ENCODE measurements at regions not wholly inside any gene's neighbourhood (a gene's known extent, or its start where the extent isn't known, plus 50 kb on each side); places are given as distances from the start of the nearest gene placed in this dataset.

DNA sequence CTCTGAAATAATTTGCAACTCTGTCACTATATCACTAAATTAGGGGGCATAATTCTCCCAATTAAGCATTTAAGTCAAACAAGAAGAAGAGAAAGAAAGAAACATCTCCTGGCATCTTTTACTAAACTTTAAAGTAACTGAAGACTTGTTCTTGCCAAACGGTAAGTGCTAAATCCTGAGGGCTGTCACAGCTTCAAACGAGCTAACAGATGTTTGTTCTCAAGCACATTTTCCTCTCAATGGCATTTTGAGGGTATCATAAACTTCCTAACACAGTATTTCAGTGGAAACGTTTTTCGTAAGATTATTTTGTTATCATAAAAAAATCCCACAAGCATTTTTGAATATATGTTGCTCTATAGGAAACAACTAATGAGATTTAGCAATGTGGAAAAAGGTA, 169.5 kb upstream of the TAS2R1 start:
- H3K27me3 Mint-ChIP-seq (ENCODE audit: low read depth), result no peaks in the 10 kb centered on the region
- no peaks in the 10 kb centered on the region for H3K36me3 Mint-ChIP-seq (ENCODE audit: insufficient read depth in 2 of 2)
- DNase-seq, result no peak
- H3K9me3 Mint-ChIP-seq, result peaks cover 0 to under 1% of the 10 kb centered on the region in 2 donors
- no peak overlapping the region for H3K4me3 Mint-ChIP-seq
- no peaks in the 10 kb centered on the region for H3K4me1 Mint-ChIP-seq (ENCODE audit: low read depth)
- no peak for ATAC-seq (replicated peaks in 1 of 2)
- H3K27ac Mint-ChIP-seq, result no peak overlapping the region

DNA sequence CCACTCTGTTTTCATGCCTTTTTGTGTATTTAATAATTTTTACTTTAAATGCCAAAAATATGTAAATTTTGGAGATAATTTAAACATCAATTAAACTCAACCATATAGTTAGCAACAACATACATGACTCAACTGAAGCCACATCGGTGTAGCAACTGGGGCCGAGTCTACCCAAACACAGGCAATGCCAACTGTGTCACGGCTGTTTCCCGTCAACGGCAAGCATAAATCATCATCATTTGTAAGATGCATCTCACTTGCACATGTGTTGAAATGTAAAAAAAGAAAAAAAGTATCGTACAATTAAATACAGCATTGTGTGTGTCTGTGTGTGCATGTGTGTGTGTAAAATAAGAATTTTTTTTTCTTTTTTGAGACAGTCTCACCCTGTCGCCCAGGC, 160.1 kb upstream of the TAS2R1 start:
- Mint-ChIP-seq H3K27ac (no peak overlapping the region), H3K27me3 (ENCODE audit: low read depth) (no peaks in the 10 kb centered on the region), H3K4me1 (ENCODE audit: low read depth) (no peaks in the 10 kb centered on the region), H3K9me3 (peaks cover 0 to 3% of the 10 kb centered on the region in 2 donors), H3K4me3 (no peak overlapping the region), H3K36me3 (ENCODE audit: insufficient read depth in 2 of 2) (no peaks in the 10 kb centered on the region)
- ATAC-seq (replicated peaks in 1 of 2) (no peak), DNase-seq (no peak)

DNA sequence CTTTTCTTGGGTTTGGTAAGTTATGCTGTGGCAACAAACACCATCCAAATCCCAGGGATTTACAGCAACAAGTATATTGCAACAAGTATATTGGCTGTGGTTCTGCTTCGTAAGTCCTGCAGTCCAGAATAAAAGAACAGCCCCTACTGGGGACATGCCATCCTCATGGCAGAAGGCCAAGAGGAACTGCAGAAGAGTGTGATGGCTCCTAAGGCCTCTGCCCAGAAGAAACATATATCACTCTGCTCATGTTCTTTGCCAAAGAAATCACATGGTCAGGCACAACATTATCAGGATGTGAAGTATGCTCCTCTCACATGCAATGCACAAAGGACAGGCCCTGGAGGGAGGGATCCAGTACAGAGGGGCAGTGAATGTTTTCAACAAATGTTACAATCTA, 159.6 kb upstream of the TAS2R1 start:
- ATAC-seq (replicated peaks in 1 of 2) (no peak), DNase-seq (no peak)
- H3K4me1 Mint-ChIP-seq (ENCODE audit: low read depth), result no peaks in the 10 kb centered on the region
- no peaks in the 10 kb centered on the region for H3K36me3 Mint-ChIP-seq (ENCODE audit: insufficient read depth in 2 of 2)
- no peak overlapping the region for H3K27ac Mint-ChIP-seq
- H3K9me3 Mint-ChIP-seq, result peaks cover 0 to 3% of the 10 kb centered on the region in 2 donors
- no peak overlapping the region for H3K4me3 Mint-ChIP-seq
- no peaks in the 10 kb centered on the region for H3K27me3 Mint-ChIP-seq (ENCODE audit: low read depth)

DNA sequence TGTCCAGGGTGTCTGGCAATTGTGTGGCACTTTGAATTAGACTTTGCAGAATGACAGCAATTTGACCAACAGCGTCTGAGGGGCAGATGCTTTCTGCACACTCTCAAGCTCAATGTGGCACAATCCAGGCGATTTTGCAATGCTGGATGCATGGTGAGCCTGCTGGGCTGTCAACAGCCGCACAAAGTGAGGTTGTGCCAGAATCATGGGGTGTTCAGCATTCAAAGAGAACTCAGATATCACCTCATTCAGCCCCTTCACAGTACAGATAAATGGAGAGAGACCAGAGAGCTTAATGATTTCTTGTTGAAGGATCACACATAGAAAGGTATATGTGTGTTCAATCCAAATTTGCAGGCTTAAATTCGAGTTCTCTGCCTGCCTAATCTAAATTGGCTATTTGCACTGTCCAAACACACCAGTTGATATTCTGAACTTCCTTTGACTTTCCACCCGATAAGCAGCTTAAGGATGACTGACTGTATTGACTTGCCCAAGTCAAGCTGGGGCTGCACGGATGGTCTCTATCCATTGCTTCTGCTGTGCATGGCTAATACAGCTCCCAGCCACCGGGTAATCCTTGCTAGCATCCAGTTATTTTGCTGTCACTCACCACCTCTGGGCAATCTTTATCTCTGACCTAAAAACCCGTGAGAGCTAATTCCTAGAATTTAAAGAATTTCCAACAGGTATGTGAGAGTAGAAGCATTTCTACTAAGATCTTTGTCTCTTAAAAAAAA, 157.9 kb upstream of the TAS2R1 start:
- H3K36me3 Mint-ChIP-seq (ENCODE audit: insufficient read depth in 2 of 2), result no peaks in the 10 kb centered on the region
- no peak for DNase-seq
- H3K9me3 Mint-ChIP-seq, result peaks cover 0 to 1% of the 10 kb centered on the region in 2 donors
- no peaks in the 10 kb centered on the region for H3K27me3 Mint-ChIP-seq (ENCODE audit: low read depth)
- H3K27ac Mint-ChIP-seq, result no peak overlapping the region
- H3K4me3 Mint-ChIP-seq, result no peak overlapping the region
- ATAC-seq (replicated peaks in 1 of 2), result no peak
- H3K4me1 Mint-ChIP-seq (ENCODE audit: low read depth), result no peaks in the 10 kb centered on the region

DNA sequence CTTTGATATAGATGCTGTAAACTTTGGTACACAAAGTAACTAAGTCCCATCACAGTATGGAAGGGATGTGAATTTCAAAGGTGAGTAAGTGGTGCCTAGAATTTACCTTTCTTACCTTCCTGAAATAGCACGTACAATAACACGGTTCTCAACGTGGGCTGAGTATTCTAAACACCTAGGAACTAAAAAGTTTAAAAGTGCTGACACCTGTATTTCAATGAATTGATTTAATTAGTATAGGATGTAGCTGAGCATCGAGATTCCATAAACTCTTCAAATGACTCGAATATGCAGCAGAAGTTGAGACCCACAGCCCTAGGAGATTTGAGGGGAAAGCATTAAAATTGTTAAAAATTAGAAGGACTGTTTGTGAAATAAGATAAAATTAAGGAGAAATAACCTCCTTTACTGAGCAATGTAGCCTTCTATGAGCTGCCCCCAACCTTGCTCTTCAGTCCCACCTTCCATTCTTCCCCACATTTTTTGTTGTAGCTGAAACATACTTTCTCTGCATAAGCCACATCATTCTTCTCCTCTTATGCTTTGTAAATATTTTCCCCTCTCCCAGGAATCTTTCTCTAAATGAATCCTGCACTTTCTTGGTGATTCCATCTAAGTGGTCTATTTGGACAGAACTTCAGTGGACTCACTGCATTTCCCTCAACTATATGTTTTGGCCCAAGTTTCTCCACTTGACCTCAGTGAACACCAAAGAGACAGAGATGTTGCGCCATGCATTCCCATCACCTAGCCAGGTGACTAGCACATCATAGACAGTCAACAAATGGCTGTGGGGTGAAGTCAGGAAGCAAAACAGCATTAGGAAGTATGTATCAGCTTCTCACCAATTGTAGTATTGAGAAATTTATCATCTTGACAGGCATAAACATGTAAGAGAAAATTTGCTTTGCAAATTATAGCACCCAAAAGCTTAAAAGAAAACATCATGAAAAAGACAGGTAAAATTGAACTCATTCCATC, 156.5 kb upstream of the TAS2R1 start:
- no peak for DNase-seq
- Mint-ChIP-seq H3K9me3 (peaks cover 2 to 4% of the 10 kb centered on the region in 2 donors), H3K4me1 (ENCODE audit: low read depth) (no peaks in the 10 kb centered on the region), H3K4me3 (no peak overlapping the region), H3K27ac (no peak overlapping the region), H3K27me3 (ENCODE audit: low read depth) (no peaks in the 10 kb centered on the region), H3K36me3 (ENCODE audit: insufficient read depth in 2 of 2) (peaks cover 0 to 1% of the 10 kb centered on the region in 2 donors)
- no peak for ATAC-seq (replicated peaks in 1 of 2)

DNA sequence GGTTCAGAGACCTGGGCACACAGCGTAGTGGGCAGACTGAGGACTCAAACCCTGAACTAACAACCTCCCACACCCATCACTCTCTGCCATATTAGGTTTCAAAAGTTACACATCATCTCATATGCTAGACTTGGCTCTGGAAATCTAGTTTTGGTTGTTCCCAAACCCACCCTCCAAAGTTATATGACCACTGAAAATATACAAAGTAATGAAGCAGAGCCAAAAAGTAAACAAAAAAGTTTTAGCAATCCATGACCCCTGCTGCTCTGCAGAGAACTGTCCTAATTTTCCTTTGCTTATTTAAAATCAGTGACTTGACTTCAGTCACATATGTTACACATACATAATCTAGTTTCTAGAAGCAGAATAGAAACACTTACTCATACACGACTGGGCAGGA, 155.6 kb upstream of the TAS2R1 start:
- Mint-ChIP-seq H3K36me3 (ENCODE audit: insufficient read depth in 2 of 2) (peaks cover 0 to 1% of the 10 kb centered on the region in 2 donors), H3K4me3 (no peak overlapping the region), H3K4me1 (ENCODE audit: low read depth) (no peaks in the 10 kb centered on the region), H3K9me3 (peaks cover 7% of the 10 kb centered on the region in 2 donors), H3K27me3 (ENCODE audit: low read depth) (no peaks in the 10 kb centered on the region), H3K27ac (no peak overlapping the region)
- ATAC-seq (replicated peaks in 1 of 2) (no peak), DNase-seq (no peak)

DNA sequence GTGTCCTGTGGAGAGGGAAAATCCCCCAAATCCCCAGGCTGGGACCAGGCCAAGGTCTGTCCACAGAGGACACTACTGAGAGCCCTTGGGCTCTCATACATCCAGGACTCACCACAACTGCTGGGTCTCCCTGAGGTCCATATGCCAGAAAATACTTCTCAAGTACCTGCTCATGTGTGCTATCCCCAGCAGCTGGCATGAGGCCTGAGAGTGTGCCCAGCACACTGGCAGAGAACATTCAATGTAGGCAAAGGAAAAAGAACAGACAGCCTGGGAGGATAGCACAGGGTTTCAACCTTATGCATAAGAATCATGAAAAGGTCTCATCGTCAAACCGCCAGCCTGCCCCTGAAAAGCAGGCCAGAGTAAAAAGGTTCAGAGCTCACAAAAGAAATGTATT, 154.1 kb upstream of the TAS2R1 start:
- DNase-seq, result no peak
- H3K27me3 Mint-ChIP-seq (ENCODE audit: low read depth), result no peaks in the 10 kb centered on the region
- no peak overlapping the region for H3K4me3 Mint-ChIP-seq
- no peak for ATAC-seq (replicated peaks in 1 of 2)
- no peaks in the 10 kb centered on the region for H3K4me1 Mint-ChIP-seq (ENCODE audit: low read depth)
- peaks cover 0 to 3% of the 10 kb centered on the region in 2 donors for H3K36me3 Mint-ChIP-seq (ENCODE audit: insufficient read depth in 2 of 2)
- H3K27ac Mint-ChIP-seq, result no peak overlapping the region
- H3K9me3 Mint-ChIP-seq, result peaks cover 12% of the 10 kb centered on the region in 2 donors

DNA sequence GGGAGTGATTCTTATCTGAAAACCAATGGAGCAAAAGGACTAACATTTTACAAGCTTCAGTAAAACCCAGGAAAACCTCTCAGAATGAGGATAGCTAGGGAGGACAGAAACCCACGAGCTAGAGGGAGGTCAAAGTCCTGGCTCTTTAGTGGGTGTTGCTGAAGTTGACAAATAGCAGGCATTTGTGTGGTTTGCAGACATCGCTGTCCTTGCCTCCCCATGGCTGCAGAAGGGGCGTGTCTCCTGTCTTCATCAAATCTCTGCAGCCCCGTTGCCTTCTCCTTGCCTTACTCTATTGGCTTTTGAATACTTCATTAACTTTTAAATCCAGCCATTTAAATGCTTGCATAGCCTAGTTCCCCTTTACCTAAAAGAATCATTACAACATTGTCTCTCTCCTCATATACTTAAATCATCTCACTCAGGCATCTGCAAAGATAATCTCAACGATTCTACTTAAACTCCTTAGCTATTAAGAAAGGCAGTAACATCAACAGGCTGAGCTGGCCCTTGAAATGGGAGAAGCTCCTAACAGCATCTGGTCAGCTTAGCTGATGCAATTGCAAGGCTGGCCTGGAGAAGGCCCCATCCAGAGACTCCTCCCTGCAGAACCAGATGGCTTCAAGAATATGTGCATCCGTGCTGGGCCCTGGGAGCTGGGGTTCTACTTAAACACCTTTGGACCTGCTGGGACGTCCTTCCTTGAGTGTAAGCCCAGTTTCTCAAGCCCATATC, 152.8 kb upstream of the TAS2R1 start:
- Mint-ChIP-seq H3K27ac (no peak overlapping the region), H3K36me3 (ENCODE audit: insufficient read depth in 2 of 2) (peaks cover 0 to 3% of the 10 kb centered on the region in 2 donors), H3K4me1 (ENCODE audit: low read depth) (no peaks in the 10 kb centered on the region), H3K9me3 (peaks cover 12% of the 10 kb centered on the region in 2 donors), H3K27me3 (ENCODE audit: low read depth) (no peaks in the 10 kb centered on the region), H3K4me3 (no peak overlapping the region)
- ATAC-seq (replicated peaks in 1 of 2) (no peak), DNase-seq (no peak)

DNA sequence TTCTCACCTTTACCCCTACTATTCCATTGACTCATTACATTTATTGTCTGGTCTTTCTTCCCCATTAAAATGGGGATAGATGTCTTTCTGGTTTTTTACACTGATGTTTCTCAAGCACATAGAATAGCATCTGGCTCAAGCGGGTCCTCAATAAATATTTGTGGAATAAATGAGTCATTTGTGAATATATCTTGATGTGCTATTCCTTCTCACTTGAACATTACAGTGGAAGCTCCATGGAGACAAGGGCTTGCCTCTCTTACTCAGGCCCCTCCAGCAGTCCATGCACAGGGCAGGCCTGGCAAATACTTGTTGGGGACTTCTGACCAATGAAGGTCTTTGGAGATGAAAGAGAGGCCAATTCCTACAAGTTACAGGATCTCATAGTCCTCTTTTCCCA, 151.7 kb upstream of the TAS2R1 start:
- ATAC-seq (replicated peaks in 1 of 2), result no peak
- Mint-ChIP-seq H3K27me3 (ENCODE audit: low read depth) (no peaks in the 10 kb centered on the region), H3K4me3 (no peak overlapping the region), H3K27ac (no peak overlapping the region), H3K36me3 (ENCODE audit: insufficient read depth in 2 of 2) (peaks cover 0 to 3% of the 10 kb centered on the region in 2 donors), H3K4me1 (ENCODE audit: low read depth) (no peaks in the 10 kb centered on the region), H3K9me3 (peaks cover 12 to 14% of the 10 kb centered on the region in 2 donors)
- DNase-seq, result no peak

DNA sequence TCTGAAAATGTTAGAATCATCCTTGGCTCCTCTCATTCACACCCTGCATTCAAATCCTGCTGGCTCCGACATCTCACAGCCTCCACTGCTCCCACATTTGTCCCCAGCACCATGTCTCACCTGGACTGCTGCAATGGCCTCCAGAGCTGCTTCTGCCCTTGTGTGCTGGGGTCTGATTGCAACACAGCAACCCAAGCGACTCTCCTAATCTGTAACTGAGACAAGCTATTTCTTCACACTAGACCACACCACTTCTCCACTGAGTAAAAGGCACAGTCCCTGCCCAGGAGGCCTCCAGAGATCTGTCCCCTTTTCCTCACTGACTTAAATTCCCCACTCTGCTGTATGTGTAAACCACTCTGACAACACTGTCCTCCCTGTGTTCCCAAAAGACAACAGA, 151.1 kb upstream of the TAS2R1 start:
- H3K4me3 Mint-ChIP-seq, result no peak overlapping the region
- no peak overlapping the region for H3K27ac Mint-ChIP-seq
- ATAC-seq (replicated peaks in 1 of 2), result no peak
- no peaks in the 10 kb centered on the region for H3K27me3 Mint-ChIP-seq (ENCODE audit: low read depth)
- H3K36me3 Mint-ChIP-seq (ENCODE audit: insufficient read depth in 2 of 2), result peaks cover 0 to 3% of the 10 kb centered on the region in 2 donors
- no peaks in the 10 kb centered on the region for H3K4me1 Mint-ChIP-seq (ENCODE audit: low read depth)
- H3K9me3 Mint-ChIP-seq, result peaks cover 12 to 14% of the 10 kb centered on the region in 2 donors
- DNase-seq, result no peak

DNA sequence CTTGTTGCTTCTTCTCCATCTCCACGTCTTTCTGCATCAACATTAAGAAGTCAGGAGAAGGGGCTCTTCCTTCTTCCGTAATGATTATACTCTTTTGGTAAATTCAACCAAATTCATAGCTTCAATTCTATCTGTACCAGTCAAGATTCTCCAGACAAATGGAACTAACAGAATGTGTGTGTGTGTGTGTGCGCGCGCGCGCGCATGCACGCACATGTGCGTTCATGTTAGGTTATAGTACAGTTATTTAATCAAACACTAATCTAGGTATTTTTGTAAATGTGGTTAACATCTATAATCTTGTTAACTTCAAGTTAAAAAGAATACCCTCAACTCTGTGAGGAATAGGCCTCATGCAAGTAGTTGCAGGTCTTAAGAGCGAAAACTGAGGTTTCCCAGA, 150.3 kb upstream of the TAS2R1 start:
- peaks cover 12 to 14% of the 10 kb centered on the region in 2 donors for H3K9me3 Mint-ChIP-seq
- no peak overlapping the region for H3K4me3 Mint-ChIP-seq
- H3K4me1 Mint-ChIP-seq (ENCODE audit: low read depth), result no peaks in the 10 kb centered on the region
- peaks cover 0 to 3% of the 10 kb centered on the region in 2 donors for H3K36me3 Mint-ChIP-seq (ENCODE audit: insufficient read depth in 2 of 2)
- H3K27me3 Mint-ChIP-seq (ENCODE audit: low read depth), result no peaks in the 10 kb centered on the region
- H3K27ac Mint-ChIP-seq, result no peak overlapping the region
- no peak for ATAC-seq (replicated peaks in 1 of 2)
- no peak for DNase-seq

DNA sequence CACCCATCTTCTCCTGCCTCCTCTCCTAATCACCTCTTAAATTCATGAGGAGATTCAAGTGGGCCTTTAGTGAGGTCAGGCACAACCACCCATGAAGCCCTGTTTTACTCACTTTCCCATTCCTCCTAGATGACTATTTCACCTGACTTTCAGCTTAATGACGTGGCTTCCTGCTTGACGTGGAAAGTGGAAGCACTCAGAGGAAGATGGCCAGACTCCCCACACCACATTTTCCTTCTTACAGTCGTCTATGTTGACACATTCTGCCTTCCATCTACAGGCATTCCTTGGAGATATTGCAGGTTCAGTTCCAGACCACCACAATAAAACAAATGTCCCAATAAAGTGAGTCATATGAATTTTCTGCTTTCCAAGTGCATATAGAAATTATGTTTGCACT, 146.4 kb upstream of the TAS2R1 start:
- H3K27me3 Mint-ChIP-seq (ENCODE audit: low read depth), result no peaks in the 10 kb centered on the region
- H3K4me1 Mint-ChIP-seq (ENCODE audit: low read depth), result no peaks in the 10 kb centered on the region
- no peak for DNase-seq
- H3K9me3 Mint-ChIP-seq, result peaks cover 9 to 12% of the 10 kb centered on the region in 2 donors
- peaks cover 0 to 2% of the 10 kb centered on the region in 2 donors for H3K36me3 Mint-ChIP-seq (ENCODE audit: insufficient read depth in 2 of 2)
- no peak overlapping the region for H3K27ac Mint-ChIP-seq
- H3K4me3 Mint-ChIP-seq, result no peak overlapping the region
- no peak for ATAC-seq (replicated peaks in 1 of 2)

DNA sequence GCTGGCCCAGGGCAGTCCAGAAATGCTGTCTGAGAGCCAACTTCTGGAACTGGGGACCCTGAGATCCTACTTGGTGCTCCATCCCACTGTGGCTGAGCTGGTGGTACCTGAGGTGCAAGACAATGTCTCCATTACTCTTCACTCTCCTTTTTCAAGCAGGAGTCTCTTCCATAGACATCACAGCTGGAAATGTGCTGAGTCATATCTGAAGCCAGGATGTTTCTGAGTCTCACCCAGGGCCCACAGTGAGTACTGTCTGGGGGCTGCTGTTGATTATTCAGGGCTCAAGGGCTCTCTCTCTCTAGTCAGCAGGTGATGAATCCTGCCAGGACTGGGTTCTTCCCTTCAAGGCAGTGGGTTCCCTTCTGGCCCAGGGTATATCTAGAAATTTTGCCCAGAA, 145.2 kb upstream of the TAS2R1 start:
- ATAC-seq (replicated peaks in 1 of 2) (no peak), DNase-seq (no peak)
- Mint-ChIP-seq H3K27ac (no peak overlapping the region), H3K36me3 (ENCODE audit: insufficient read depth in 2 of 2) (no peaks in the 10 kb centered on the region), H3K9me3 (peaks cover 3 to 7% of the 10 kb centered on the region in 2 donors), H3K4me1 (ENCODE audit: low read depth) (no peaks in the 10 kb centered on the region), H3K4me3 (no peak overlapping the region), H3K27me3 (ENCODE audit: low read depth) (no peaks in the 10 kb centered on the region)

All from activated T-cell treated with anti-CD3 and anti-CD28 coated beads, Interleukin-2, amount 50 U/mL, for 72 hours (primary cell).